GM23248 (cell line): ENCODE measurements at regions not wholly inside any gene's neighbourhood (a gene's known extent, or its start where the extent isn't known, plus 50 kb on each side); places are given as distances from the start of the nearest gene placed in this dataset.
"Not testable (repeated sequence)": the region's sequence is repeated elsewhere in the genome, so short reads cannot be mapped to it uniquely, and the experiment has no call there.

Source experiments
- EZH2 ChIP-seq: fragments of 200-600 bp; sonication (generic); IDR thresholded peaks from 2 replicates; pipeline ENCODE4 v1.6.1; 2018; ENCODE audit warnings: antibody characterized with exemption, mild to moderate bottlenecking; ENCODE audit not compliant: insufficient read depth, poor library complexity, severe bottlenecking
- EZH2phosphoT487 ChIP-seq: fragments of 200-600 bp; sonication (generic); IDR thresholded peaks from 2 replicates; pipeline ENCODE4 v1.6.1; 2018; ENCODE audit warnings: antibody characterized with exemption, moderate library complexity, mild to moderate bottlenecking, low read depth; ENCODE audit not compliant: insufficient read depth

- TF ChIP-seq EZH2phosphoT487, EZH2: not testable (repeated sequence)
Measured at GRCh38 chr3:90206482-90206881, 1099.1 kb downstream of the EPHA3 start.
